Fibroblast of gingiva (primary cell): ENCODE measurements at regions not wholly inside any gene's neighbourhood (a gene's known extent, or its start where the extent isn't known, plus 50 kb on each side); places are given as distances from the start of the nearest gene placed in this dataset.

Source experiments
- DNase-seq: peaks from one replicate; pipeline ENCODE4 v3.0.0-alpha.2; 2011; ENCODE audit warnings: low read depth

GRCh38 chr2:207449642-207450165 lies 80.1 kb upstream of the CREB1 start:
- no peak for DNase-seq

- DNase-seq = no peak
Measured at GRCh38 chr2:207450186-207450585, 79.6 kb upstream of the CREB1 start.

DNA sequence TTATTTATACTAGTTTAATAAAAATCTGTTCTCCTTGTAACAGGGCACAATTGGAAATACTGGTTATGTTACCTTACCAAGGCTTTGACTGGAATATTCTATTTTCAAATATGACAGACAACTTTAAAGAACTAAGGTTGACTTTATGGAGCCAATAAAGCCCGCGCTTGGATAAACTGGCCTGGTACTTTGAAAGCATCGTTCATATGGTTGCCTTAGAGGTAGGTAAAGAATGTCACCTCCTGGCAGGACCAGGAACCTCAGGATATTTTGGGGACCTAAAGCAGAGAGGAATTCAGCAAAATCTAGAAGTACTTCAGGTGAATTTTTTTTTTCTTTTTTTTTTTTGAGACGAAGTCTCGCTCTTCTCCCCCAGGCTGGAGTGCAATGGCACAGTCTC lies 71.2 kb upstream of the CREB1 start:
- no peak for DNase-seq

- no peak for DNase-seq
Measured at GRCh38 chr2:207459990-207460757, 69.6 kb upstream of the CREB1 start.

DNA sequence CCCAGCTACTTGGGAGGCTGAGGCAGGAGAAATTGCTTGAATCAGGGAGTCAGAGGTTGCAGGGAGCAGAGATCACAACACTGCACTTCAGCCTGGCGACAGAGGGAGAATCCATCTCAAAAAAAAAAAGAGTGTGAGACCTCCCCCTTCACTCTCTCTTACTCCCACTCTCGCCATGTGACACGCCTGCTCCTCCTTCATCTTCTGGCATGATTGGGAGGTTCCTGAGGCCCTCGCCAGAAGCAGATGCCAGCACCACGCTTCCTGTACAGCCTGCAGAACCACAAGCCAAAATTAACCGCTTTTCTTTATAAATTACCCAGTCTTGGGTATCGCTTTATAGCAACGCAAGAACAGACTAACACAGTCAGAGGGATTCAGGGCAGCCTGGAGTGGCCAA lies 66.3 kb upstream of the CREB1 start:
- no peak for DNase-seq

DNA sequence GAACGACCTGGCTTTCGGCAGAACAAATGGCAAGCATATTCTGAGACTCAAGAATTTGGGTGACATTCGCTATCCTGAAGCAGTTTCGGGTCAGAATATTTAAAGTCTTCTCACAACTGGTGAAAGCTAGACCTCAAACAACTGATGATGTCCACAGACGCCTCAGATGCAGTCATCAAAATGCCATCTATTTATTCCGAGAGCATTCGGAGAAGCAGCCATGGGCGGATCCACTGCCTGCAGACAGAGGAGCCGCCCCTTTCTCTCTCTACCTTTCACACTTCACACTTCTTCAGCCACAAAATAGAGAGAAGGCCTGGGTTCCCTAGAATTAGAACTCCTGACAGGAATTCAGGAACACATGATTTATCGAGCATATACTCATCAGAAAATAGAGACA lies 65.8 kb upstream of the CREB1 start:
- DNase-seq = no peak

- no peak for DNase-seq
Measured at GRCh38 chr2:207465894-207466293, 63.9 kb upstream of the CREB1 start.

DNA sequence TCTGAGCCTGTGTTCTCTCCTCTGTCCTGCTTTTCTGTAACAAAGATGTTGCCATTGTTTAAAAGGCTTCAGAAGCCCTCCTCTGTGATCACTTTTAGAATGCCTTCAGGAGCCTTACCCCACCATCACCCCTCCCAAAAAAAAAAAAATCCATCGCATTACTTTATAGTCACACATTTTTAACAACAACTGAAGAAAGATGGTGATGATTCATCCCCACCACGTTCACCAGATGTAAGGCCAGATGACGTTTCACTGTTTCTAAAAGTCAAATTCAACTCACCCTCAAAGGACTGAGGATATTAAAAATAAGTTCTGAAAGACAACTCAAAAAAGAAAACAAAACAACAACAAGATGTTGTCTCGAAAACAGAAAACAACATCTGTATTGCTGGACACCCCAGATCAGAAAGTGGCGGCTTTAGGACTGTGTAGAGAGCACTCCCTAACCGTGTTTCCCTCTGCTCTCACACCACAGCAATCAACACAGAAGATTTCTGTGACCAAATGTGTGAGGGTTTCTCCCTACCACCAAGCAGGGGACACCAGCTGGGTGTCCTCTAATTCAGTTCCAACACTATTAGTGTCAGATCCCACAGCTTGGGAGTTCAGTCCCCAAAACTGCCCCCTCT lies 61.9 kb upstream of the CREB1 start:
- DNase-seq = peak; percentile 57

- no peak for DNase-seq
Measured at GRCh38 chr2:207468488-207468887, 61.3 kb upstream of the CREB1 start.

- no peak for DNase-seq
Measured at GRCh38 chr2:207469451-207469850, 60.3 kb upstream of the CREB1 start.

GRCh38 chr2:207469943-207470729 lies 59.6 kb upstream of the CREB1 start:
- no peak for DNase-seq

DNA sequence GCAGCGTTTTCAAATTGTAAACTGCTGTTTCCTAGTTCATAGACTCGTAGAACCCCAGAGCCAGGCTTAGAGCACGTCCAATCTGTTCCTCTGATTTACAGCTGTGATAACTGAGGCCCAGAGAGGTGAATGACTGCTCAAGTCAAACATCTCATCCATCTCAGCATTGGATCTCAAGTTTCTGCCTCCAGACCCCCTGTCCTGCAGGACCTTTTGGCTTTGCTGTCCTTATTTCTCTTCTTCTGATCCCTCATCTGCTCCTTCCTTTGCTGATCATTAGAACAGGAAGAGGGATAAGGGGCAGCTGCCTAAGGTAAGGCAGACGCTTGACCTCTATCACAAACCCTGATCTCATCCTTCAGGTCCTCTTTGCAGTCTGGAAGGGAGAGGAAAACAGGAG lies 58.5 kb upstream of the CREB1 start:
- no peak for DNase-seq

GRCh38 chr2:207472343-207473048 lies 57.3 kb upstream of the CREB1 start:
- peak; percentile 2 for DNase-seq

DNA sequence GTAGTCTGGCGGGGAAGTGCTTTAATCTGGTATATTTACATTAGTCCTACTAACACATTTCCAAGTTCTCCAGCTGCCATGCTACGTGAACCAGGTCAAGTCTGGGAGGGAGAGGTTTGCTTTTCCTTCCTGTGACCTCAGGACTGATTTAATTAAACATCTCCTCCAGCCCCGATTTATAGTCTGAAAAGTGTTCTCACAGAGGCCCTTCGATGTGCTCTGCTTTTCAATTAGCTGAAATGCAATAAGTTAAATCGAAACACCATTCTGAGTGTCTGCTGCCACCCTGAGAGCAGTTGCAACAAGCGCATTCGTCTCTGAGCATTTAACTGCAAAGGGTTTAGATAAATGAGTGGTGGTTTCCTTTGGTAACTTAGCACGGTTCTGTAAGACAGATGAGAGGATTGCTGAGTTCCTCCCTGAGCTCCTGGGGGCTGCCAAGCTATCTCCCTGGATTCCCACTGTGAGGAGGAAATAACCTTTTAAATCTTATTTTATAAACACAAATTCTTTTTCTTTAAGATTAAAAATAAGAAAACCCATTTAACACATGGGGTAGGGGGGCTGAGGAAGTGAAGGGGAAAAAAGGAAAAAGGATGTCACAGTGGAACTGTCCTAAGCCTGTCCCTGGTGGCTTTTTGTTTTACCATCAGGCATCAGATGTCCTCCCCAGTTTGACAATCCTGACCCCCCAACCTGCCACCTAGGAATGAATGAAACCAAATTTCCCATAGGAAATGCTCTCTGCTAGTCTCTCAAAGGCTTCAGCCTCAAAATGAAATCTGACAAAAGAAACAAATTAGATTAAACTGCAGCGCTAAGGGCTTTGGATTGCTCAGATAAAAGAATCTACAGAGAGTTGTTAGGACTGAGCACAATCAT lies 56.5 kb upstream of the CREB1 start:
- peak; percentile 77 for DNase-seq

- DNase-seq = no peak
Measured at GRCh38 chr2:207473931-207474235, 55.9 kb upstream of the CREB1 start.

DNA sequence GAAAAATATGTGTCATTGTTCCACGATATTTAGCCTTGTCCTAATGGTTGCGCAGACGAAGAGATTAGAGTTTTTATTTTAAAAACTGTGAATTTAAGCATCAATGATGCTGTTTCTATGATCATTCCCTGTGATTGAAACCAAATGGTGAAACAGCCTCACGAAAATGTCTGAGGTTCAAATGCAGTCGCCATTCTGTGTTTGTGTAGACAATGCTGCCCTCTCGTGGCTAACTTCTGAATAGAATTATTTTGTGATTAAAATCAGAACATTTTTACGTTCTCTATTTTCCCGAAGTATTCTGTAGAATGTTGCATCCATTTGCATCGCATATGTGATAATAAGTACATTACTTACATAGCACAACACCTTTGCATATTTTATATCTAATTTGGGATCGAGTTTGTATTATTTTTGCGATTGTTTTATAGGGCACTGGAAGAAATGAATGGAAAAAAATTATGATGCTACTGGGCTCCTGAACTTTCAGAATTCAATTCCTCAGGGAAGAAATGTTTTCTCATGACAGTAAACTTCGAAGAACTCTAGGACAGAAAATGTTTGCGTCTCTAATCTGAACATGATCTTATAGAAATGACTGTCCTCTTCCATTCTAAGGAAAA lies 54.8 kb upstream of the CREB1 start:
- peak; percentile 42 for DNase-seq

DNA sequence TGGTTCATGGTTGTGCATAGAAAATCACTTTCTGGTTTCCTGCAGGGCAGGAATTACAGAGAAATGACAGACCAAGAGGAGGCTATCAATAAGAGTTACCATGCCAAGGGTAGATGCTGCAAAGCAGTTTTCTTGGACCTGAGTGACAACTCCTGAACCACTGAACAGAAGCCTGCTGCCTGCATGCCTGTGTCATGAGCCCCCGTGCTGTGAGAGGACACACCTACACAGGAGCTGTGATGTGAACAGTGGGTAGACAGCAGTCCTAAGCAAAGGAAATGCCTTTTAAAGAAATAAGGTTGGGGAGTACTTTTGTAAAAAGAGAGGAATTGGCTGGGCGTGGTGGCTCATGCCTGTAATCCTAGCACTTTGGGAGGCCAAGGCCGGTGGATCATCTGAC lies 54.2 kb upstream of the CREB1 start:
- DNase-seq = no peak

DNA sequence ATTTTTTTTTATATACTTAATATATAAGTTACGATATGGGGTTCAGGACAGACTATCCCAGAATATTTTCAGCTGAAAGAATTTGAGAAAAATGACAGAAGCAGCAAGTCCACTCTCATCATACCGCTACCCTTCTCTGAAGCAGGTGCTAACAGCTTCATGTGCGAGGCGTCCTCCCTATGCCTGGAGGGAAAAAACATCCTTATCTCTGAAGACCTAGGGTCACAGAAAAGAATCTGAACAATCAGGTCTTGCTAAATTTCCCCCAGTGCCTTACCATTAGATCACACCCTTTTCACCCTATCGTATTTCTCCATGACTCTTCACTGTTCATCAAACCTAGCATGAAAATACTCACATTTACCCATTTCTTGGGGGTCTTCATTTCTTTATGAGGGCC lies 51.9 kb upstream of the CREB1 start:
- no peak for DNase-seq

- no peak for DNase-seq
Measured at GRCh38 chr2:207478572-207478971, 51.2 kb upstream of the CREB1 start.

GRCh38 chr2:207479198-207479785 lies 50.5 kb upstream of the CREB1 start:
- DNase-seq = peak; percentile 21
